ENCODE measurements at regions not wholly inside any gene's neighbourhood (a gene's known extent, or its start where the extent isn't known, plus 50 kb on each side); places are given as distances from the start of the nearest gene placed in this dataset.
A peak's percentile ranks its signal among the peaks of the same experiment; 100 is the strongest.

DNA sequence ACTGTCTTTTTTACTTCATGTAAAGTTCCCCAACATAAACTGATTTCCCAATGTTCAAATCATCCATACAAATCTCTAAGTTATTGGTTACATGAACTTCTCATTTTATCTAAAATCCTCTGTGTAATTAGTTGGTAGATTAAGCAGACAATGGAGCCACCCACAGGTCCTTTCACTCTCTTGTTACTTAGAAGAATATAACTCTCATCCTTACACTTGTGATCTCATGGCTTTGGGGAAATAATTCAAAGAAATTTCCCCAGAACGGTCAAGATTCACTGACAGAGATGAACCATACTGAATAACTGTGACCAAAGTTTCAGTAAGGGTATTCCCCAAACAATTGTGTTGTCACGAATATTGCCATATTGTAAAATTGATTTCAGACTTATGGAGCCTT lies 1102.6 kb upstream of the EPHA6 start:
- TF ChIP-seq, protein P1, sequence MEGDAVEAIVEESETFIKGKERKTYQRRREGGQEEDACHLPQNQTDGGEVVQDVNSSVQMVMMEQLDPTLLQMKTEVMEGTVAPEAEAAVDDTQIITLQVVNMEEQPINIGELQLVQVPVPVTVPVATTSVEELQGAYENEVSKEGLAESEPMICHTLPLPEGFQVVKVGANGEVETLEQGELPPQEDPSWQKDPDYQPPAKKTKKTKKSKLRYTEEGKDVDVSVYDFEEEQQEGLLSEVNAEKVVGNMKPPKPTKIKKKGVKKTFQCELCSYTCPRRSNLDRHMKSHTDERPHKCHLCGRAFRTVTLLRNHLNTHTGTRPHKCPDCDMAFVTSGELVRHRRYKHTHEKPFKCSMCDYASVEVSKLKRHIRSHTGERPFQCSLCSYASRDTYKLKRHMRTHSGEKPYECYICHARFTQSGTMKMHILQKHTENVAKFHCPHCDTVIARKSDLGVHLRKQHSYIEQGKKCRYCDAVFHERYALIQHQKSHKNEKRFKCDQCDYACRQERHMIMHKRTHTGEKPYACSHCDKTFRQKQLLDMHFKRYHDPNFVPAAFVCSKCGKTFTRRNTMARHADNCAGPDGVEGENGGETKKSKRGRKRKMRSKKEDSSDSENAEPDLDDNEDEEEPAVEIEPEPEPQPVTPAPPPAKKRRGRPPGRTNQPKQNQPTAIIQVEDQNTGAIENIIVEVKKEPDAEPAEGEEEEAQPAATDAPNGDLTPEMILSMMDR (IDR thresholded peaks at IDR 0.05; ENCODE audit: borderline replicate concordance, control extremely low read depth, extremely low read depth, insufficient read depth, missing control alignments), result no peak
- in situ Hi-C loops (cut with MboI; ENCODE audit: low sequenced_read_pairs, unreplicated experiment), result no loop called here
- no peak for DNase-seq (ENCODE audit: low spot score)

DNA sequence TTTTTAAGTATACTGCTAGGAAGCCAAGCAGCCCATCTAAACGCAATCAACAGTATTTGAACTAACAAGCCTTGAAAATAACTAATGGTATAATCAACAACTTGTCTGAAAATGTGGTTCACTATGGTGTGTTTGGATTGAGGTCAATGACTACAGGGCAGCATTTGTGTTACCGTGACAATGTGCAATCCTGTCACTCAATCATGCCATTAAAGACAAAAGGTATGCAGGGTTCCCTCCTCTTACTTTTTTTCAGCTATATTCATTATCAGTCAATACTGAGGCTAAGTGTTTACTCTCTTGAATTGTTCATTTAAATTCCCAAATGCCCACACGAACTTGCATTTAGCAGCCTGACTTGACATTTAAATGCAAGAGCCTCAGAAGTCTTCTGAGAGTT lies 1099.3 kb upstream of the EPHA6 start:
- TF ChIP-seq, protein P1 (IDR thresholded peaks at IDR 0.05; ENCODE audit: borderline replicate concordance, control extremely low read depth, extremely low read depth, insufficient read depth, missing control alignments), result no peak
- in situ Hi-C loops (cut with MboI; ENCODE audit: low sequenced_read_pairs, unreplicated experiment), result no loop called here
- no peak for DNase-seq (ENCODE audit: low spot score)

DNA sequence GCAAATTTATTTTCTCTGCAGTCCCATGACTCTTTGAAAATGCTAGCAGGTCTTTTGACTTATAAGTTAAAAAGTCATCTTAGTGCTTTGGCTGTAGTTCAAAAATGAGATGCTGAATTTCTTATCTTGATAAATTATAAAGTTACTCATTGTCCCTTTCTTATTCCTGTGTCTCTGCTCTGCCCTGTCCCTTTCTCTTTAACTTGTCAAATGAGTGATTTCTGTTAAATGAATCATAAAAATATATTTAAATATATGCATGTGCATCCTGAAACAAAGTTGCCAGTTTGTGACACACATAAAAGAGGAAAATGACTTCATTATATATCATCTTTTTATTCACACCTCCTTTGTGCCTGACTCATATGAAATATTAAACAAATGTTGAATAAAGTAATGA lies 1097.3 kb upstream of the EPHA6 start:
- in situ Hi-C loops (cut with MboI; ENCODE audit: low sequenced_read_pairs, unreplicated experiment), result no loop called here
- TF ChIP-seq, protein P1 (IDR thresholded peaks at IDR 0.05; ENCODE audit: borderline replicate concordance, control extremely low read depth, extremely low read depth, insufficient read depth, missing control alignments), result no peak

DNA sequence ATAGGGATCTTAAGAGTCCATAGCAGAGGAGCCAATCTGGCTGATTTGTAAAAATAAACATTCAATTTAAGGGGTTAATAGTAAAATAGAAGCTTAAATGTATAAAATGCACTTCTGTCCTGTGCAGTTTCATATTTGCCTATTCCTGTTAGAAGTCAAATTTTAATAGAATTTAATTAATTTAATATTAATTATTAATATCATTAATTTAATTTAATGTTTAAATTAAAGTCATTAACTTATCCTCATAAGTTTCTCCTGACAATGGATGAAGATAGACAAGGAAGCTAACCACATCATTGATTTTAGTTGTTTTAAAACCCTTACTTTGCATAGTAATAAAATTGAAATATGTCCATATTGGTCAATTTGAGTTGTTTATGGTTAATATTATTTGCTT lies 1096.2 kb upstream of the EPHA6 start:
- TF ChIP-seq, protein P1 (IDR thresholded peaks at IDR 0.05; ENCODE audit: borderline replicate concordance, control extremely low read depth, extremely low read depth, insufficient read depth, missing control alignments), result no peak
- in situ Hi-C loops (cut with MboI; ENCODE audit: low sequenced_read_pairs, unreplicated experiment), result no loop called here
- DNase-seq (ENCODE audit: low spot score), result no peak

More for the DNA sequence above, 1097.3 kb upstream of the EPHA6 start:
- DNase-seq (ENCODE audit: low spot score), result no peak

DNA sequence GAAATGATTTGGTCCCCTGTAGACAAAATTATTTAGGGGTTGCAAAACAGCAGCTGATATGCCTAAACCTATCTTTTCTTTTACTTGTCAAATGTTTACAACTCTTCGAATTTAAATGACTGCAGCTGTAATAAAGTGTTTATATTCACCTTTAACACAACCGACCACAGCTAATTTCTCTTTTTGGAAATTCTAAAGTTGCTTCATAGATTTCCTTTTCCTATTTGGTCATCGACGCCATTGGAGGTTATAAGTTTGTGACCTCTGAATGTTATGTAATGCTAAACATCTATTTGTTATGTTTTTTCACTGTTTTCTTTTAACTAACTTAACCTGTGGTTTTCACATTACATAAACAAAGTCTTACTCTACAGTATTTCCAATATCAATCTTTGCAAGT lies 1094.9 kb upstream of the EPHA6 start:
- TF ChIP-seq, protein P1 (IDR thresholded peaks at IDR 0.05; ENCODE audit: borderline replicate concordance, control extremely low read depth, extremely low read depth, insufficient read depth, missing control alignments), result no peak

DNA sequence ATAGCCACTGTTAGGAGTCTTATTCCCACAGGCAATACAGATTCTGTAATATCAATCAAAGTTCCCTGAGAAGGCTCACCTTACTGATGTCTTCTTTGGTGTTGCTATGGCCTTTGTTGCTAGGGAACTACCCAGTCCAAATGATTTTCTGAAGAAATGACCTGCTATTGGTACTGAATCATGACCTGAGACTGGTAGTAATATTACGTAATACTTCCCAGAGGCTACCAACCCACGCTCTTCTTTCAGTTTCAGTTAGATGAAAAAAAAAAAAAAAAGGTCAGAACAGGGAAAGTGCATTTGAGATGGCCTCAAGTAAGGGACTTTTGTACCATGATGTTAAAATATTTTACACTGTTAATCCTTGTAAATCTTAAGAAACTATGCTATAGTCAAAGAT lies 1092.5 kb upstream of the EPHA6 start:
- TF ChIP-seq, protein P1 (IDR thresholded peaks at IDR 0.05; ENCODE audit: borderline replicate concordance, control extremely low read depth, extremely low read depth, insufficient read depth, missing control alignments), result no peak
- DNase-seq (ENCODE audit: low spot score), result peak; percentile 8
- in situ Hi-C loops (cut with MboI; ENCODE audit: low sequenced_read_pairs, unreplicated experiment), result no loop called here

More for the DNA sequence above, 1094.9 kb upstream of the EPHA6 start:
- DNase-seq (ENCODE audit: low spot score), result no peak
- in situ Hi-C loops (cut with MboI; ENCODE audit: low sequenced_read_pairs, unreplicated experiment), result no loop called here

DNA sequence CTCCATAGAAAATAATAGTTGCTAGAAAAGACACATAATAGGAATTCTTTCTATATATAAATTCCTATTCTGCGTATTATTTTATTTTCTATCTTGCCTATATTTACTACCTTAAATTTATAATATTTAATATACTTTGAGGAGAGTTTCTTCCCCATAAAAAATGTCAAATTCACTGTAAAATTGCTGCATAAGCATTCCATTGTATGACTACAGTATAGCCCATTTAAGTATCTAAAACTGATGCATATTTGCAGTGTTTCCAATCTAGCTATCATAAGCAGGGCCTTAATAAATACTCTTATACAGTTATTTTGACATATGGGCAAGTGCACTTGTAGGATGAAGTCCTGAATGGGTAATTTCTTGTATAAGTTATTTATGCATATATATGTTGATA lies 1088.6 kb upstream of the EPHA6 start:
- no peak for DNase-seq (ENCODE audit: low spot score)
- TF ChIP-seq, protein P1 (IDR thresholded peaks at IDR 0.05; ENCODE audit: borderline replicate concordance, control extremely low read depth, extremely low read depth, insufficient read depth, missing control alignments), result no peak
- in situ Hi-C loops (cut with MboI; ENCODE audit: low sequenced_read_pairs, unreplicated experiment), result no loop called here
